ENCODE measurements at regions not wholly inside any gene's neighbourhood (a gene's known extent, or its start where the extent isn't known, plus 50 kb on each side); places are given as distances from the start of the nearest gene placed in this dataset.

GRCh38 chr5:4532705-4533080 is 607.4 kb upstream of the ADAMTS16 start:
- Mint-ChIP-seq H3K4me3 (ENCODE audit: low read depth) (no peak overlapping the region), H3K36me3 (ENCODE audit: low read depth) (no peaks in the 10 kb centered on the region), H3K27ac (no peak overlapping the region), H3K4me1 (ENCODE audit: low read depth) (no peaks in the 10 kb centered on the region), H3K27me3 (ENCODE audit: low read depth) (no peaks in the 10 kb centered on the region), H3K9me3 (peaks cover 13% of the 10 kb centered on the region)
- intact Hi-C loops (cut with micrococcal nuclease), result no loop called here
- DNase-seq (ENCODE audit: low spot score), result no peak

DNA sequence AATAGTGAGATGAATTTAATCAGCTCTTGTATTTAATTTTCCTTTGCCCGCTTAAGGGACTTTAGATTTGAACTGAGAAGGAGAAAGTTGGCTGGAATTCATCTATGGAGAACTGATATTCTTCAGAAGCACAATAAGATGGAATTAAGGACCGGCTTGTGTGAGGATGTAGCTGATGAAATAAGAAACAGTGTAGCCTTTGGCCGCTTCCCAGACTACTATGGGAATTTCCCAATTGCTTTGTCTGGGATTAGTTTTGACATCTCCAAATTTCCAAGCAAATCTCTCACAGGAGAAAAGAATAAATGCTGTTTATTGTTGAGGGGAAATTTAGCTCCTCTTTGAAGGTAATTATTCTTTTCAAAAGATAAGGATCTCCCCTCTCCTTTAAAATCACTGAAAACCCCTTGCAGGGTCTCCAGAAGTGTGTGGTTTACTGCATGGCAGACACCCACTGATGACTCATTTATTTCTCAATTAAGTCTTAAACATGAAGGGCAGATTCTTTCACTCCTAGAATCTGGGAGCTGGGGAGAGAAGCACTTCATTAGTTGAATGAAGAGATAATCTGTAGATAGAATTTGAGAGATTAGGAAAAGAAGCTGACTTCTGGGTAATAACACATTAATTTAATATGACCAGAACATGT is 606.5 kb upstream of the ADAMTS16 start:
- no peaks in the 10 kb centered on the region for H3K36me3 Mint-ChIP-seq (ENCODE audit: low read depth)
- no peak overlapping the region for H3K27ac Mint-ChIP-seq
- no peak overlapping the region for H3K4me3 Mint-ChIP-seq (ENCODE audit: low read depth)
- no peaks in the 10 kb centered on the region for H3K27me3 Mint-ChIP-seq (ENCODE audit: low read depth)
- no peaks in the 10 kb centered on the region for H3K4me1 Mint-ChIP-seq (ENCODE audit: low read depth)
- intact Hi-C loops (cut with micrococcal nuclease), result no loop called here
- peaks cover 20% of the 10 kb centered on the region for H3K9me3 Mint-ChIP-seq
- DNase-seq (ENCODE audit: low spot score), result no peak

GRCh38 chr5:4537489-4537888 is 602.6 kb upstream of the ADAMTS16 start:
- Mint-ChIP-seq H3K9me3 (peaks cover 25% of the 10 kb centered on the region), H3K27me3 (ENCODE audit: low read depth) (no peaks in the 10 kb centered on the region), H3K36me3 (ENCODE audit: low read depth) (no peaks in the 10 kb centered on the region), H3K4me3 (ENCODE audit: low read depth) (no peak overlapping the region), H3K27ac (no peak overlapping the region), H3K4me1 (ENCODE audit: low read depth) (no peaks in the 10 kb centered on the region)
- no peak for DNase-seq (ENCODE audit: low spot score)
- intact Hi-C loops (cut with micrococcal nuclease), result no loop called here

- no peaks in the 10 kb centered on the region for H3K36me3 Mint-ChIP-seq (ENCODE audit: low read depth)
- H3K4me1 Mint-ChIP-seq (ENCODE audit: low read depth), result no peaks in the 10 kb centered on the region
- H3K27ac Mint-ChIP-seq, result no peak overlapping the region
- no peak overlapping the region for H3K4me3 Mint-ChIP-seq (ENCODE audit: low read depth)
- no peak for DNase-seq (ENCODE audit: low spot score)
- no peaks in the 10 kb centered on the region for H3K27me3 Mint-ChIP-seq (ENCODE audit: low read depth)
- intact Hi-C loops (cut with micrococcal nuclease), result no loop called here
- peaks cover 27% of the 10 kb centered on the region for H3K9me3 Mint-ChIP-seq
These were observed 599.6 kb upstream of the ADAMTS16 start for GRCh38 chr5:4540375-4541173.

GRCh38 chr5:4541334-4541733 is 598.8 kb upstream of the ADAMTS16 start:
- no peak for DNase-seq (ENCODE audit: low spot score)
- Mint-ChIP-seq H3K4me1 (ENCODE audit: low read depth) (no peaks in the 10 kb centered on the region), H3K36me3 (ENCODE audit: low read depth) (no peaks in the 10 kb centered on the region), H3K4me3 (ENCODE audit: low read depth) (no peak overlapping the region), H3K9me3 (peaks cover 19% of the 10 kb centered on the region), H3K27ac (no peak overlapping the region), H3K27me3 (ENCODE audit: low read depth) (no peaks in the 10 kb centered on the region)
- intact Hi-C loops (cut with micrococcal nuclease), result no loop called here

DNA sequence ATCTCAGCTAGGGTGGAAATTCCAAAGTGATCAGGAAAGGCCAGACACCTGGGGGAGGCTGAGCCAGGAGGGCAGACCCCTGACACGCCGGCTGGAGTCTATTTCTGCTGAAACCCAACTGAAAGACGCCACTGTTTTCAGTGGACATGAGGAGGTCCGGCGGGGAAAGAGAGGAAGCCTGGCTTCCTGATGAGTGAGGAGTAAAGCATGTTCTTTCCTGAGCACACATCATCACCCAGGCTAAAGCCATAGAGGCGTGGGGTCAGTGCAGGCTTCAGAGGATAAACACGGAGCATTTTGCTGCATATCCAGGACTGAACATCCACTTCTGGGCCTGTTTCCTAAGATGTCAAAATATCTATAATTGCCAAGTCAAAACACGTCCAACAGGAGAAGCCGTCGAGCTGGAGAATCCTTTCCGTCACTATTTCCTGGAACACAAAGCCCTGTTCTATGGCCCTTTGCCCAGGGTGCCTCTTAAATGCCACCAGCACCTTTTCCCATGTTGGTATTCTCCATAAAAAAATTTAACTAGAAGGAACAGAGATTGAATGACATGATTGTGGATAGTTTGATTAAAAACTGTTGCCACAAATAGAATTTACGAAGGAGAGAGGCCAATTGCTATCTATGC is 597.9 kb upstream of the ADAMTS16 start:
- no peak overlapping the region for H3K27ac Mint-ChIP-seq
- peaks cover 24% of the 10 kb centered on the region for H3K9me3 Mint-ChIP-seq
- no peaks in the 10 kb centered on the region for H3K27me3 Mint-ChIP-seq (ENCODE audit: low read depth)

GRCh38 chr5:4544049-4544670 is 596.0 kb upstream of the ADAMTS16 start:
- H3K27me3 Mint-ChIP-seq (ENCODE audit: low read depth), result no peaks in the 10 kb centered on the region
- H3K9me3 Mint-ChIP-seq, result peaks cover 21% of the 10 kb centered on the region
- no peak for DNase-seq (ENCODE audit: low spot score)
- H3K36me3 Mint-ChIP-seq (ENCODE audit: low read depth), result no peaks in the 10 kb centered on the region
- intact Hi-C loops (cut with micrococcal nuclease), result no loop called here
- H3K4me1 Mint-ChIP-seq (ENCODE audit: low read depth), result no peaks in the 10 kb centered on the region
- no peak overlapping the region for H3K4me3 Mint-ChIP-seq (ENCODE audit: low read depth)
- no peak overlapping the region for H3K27ac Mint-ChIP-seq

More for the DNA sequence above, 597.9 kb upstream of the ADAMTS16 start:
- Mint-ChIP-seq H3K4me1 (ENCODE audit: low read depth) (no peaks in the 10 kb centered on the region), H3K4me3 (ENCODE audit: low read depth) (no peak overlapping the region), H3K36me3 (ENCODE audit: low read depth) (no peaks in the 10 kb centered on the region)
- intact Hi-C loops (cut with micrococcal nuclease), result no loop called here
- DNase-seq (ENCODE audit: low spot score), result no peak

DNA sequence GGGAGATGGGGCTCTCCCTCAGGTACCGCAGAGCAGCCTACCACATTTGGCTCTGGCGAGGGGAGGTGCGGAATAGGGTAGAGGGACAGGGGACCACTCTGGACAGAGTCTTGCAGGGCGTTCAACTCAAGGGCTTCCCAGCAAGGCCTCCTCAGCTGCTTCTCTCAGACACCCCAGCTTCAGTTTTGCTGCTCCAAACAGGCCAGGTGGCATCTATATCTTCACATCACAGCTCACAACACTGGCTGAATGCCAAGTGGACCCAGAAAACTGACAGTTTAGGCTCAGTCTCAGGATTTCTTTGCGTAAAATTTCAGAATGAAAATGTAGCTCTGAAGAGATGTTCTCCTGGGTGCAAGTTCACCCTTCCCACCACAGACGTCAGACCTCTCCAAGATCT is 592.6 kb upstream of the ADAMTS16 start:
- peaks cover 35% of the 10 kb centered on the region for H3K9me3 Mint-ChIP-seq
- no peaks in the 10 kb centered on the region for H3K36me3 Mint-ChIP-seq (ENCODE audit: low read depth)
- intact Hi-C loops (cut with micrococcal nuclease), result no loop called here
- no peak overlapping the region for H3K4me3 Mint-ChIP-seq (ENCODE audit: low read depth)
- DNase-seq (ENCODE audit: low spot score), result no peak
- H3K4me1 Mint-ChIP-seq (ENCODE audit: low read depth), result no peaks in the 10 kb centered on the region
- no peak overlapping the region for H3K27ac Mint-ChIP-seq
- H3K27me3 Mint-ChIP-seq (ENCODE audit: low read depth), result no peaks in the 10 kb centered on the region

DNA sequence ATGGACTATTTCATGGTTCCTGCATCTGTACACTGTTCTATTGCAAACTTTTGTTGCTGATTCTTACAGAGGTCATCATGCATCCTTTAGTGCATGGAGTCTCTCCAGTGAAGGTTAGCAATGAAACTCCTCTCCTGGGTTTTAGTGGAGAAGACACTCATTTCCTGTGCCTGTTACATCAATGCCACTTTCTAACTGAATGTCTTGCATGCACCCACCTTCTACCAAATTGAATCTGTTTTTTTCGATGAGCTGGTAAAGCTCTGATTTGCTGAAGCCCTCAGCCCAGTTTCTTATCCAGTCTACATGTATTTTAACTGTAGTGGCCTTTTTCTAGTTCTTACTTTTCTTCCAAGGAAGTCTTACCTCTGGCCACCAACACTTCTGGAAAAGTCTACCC is 591.8 kb upstream of the ADAMTS16 start:
- no peak overlapping the region for H3K4me3 Mint-ChIP-seq (ENCODE audit: low read depth)
- intact Hi-C loops (cut with micrococcal nuclease), result no loop called here
- H3K27ac Mint-ChIP-seq, result no peak overlapping the region
- peaks cover 39% of the 10 kb centered on the region for H3K9me3 Mint-ChIP-seq
- no peak for DNase-seq (ENCODE audit: low spot score)
- no peaks in the 10 kb centered on the region for H3K4me1 Mint-ChIP-seq (ENCODE audit: low read depth)
- H3K27me3 Mint-ChIP-seq (ENCODE audit: low read depth), result no peaks in the 10 kb centered on the region
- H3K36me3 Mint-ChIP-seq (ENCODE audit: low read depth), result no peaks in the 10 kb centered on the region

DNA sequence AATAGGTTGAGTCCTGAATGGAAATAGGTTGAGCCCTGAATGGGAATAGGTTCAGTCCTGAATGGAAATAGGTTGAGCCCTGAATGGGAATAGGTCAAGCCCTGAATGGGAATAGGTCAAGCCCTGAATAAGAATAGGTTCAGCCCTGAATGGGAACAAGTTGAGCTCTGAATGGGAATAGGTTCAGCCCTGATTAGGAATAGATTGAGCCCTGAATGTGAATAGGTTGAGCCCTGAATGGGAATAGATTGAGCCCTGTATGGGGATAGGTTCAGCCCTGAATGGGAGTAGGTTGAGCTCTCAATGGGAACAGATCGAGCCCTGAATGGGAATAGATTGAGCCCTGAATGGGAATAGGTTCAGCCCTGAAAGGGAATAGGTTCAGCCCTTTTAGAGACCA is 590.8 kb upstream of the ADAMTS16 start:
- no peaks in the 10 kb centered on the region for H3K4me1 Mint-ChIP-seq (ENCODE audit: low read depth)
- DNase-seq (ENCODE audit: low spot score), result no peak
- intact Hi-C loops (cut with micrococcal nuclease), result no loop called here
- no peak overlapping the region for H3K27ac Mint-ChIP-seq
- peaks cover 39% of the 10 kb centered on the region for H3K9me3 Mint-ChIP-seq
- no peaks in the 10 kb centered on the region for H3K27me3 Mint-ChIP-seq (ENCODE audit: low read depth)
- H3K36me3 Mint-ChIP-seq (ENCODE audit: low read depth), result no peaks in the 10 kb centered on the region
- no peak overlapping the region for H3K4me3 Mint-ChIP-seq (ENCODE audit: low read depth)

- H3K4me1 Mint-ChIP-seq (ENCODE audit: low read depth), result no peaks in the 10 kb centered on the region
- DNase-seq (ENCODE audit: low spot score), result no peak
- intact Hi-C loops (cut with micrococcal nuclease), result no loop called here
- no peaks in the 10 kb centered on the region for H3K36me3 Mint-ChIP-seq (ENCODE audit: low read depth)
- H3K4me3 Mint-ChIP-seq (ENCODE audit: low read depth), result no peak overlapping the region
- peaks cover 33% of the 10 kb centered on the region for H3K9me3 Mint-ChIP-seq
- no peaks in the 10 kb centered on the region for H3K27me3 Mint-ChIP-seq (ENCODE audit: low read depth)
- no peak overlapping the region for H3K27ac Mint-ChIP-seq
These were observed 589.1 kb upstream of the ADAMTS16 start for GRCh38 chr5:4551034-4551433.

- intact Hi-C loops (cut with micrococcal nuclease), result no loop called here
- Mint-ChIP-seq H3K9me3 (peaks cover 40% of the 10 kb centered on the region), H3K27me3 (ENCODE audit: low read depth) (no peaks in the 10 kb centered on the region), H3K4me1 (ENCODE audit: low read depth) (no peaks in the 10 kb centered on the region), H3K36me3 (ENCODE audit: low read depth) (no peaks in the 10 kb centered on the region), H3K4me3 (ENCODE audit: low read depth) (no peak overlapping the region), H3K27ac (no peak overlapping the region)
- no peak for DNase-seq (ENCODE audit: low spot score)
These were observed 587.0 kb upstream of the ADAMTS16 start for GRCh38 chr5:4553130-4553529.

- Mint-ChIP-seq H3K36me3 (ENCODE audit: low read depth) (no peaks in the 10 kb centered on the region), H3K9me3 (peaks cover 39% of the 10 kb centered on the region), H3K27ac (no peak overlapping the region), H3K4me1 (ENCODE audit: low read depth) (no peaks in the 10 kb centered on the region), H3K4me3 (ENCODE audit: low read depth) (no peak overlapping the region), H3K27me3 (ENCODE audit: low read depth) (no peaks in the 10 kb centered on the region)
- no peak for DNase-seq (ENCODE audit: low spot score)
- intact Hi-C loops (cut with micrococcal nuclease), result no loop called here
These were observed 586.2 kb upstream of the ADAMTS16 start for GRCh38 chr5:4553978-4554377.

All from activated T-helper 2 cell treated with anti-CD3 and anti-CD28 coated beads, Interferon-gamma antibody, Interleukin-2, Interleukin-4, amounts not matched to agents 10 μg/mL and 5 μg/mL and 100 μg/mL, durations not matched to agents 14 hours and 24 hours and 36 hours (primary cell).